D341Med (cell line): ENCODE measurements at regions not wholly inside any gene's neighbourhood (a gene's known extent, or its start where the extent isn't known, plus 50 kb on each side); places are given as distances from the start of the nearest gene placed in this dataset.
A peak's percentile ranks its signal among the peaks of the same experiment; 100 is the strongest.
"Not testable (repeated sequence)": the region's sequence is repeated elsewhere in the genome, so short reads cannot be mapped to it uniquely, and the experiment has no call there.

Experiments
- DNase-seq: peaks from one replicate; pipeline ENCODE4 v3.0.0; 2012; ENCODE audit warnings: low spot score

- DNase-seq = peak; percentile 62
Measured at GRCh38 chrX:155819966-155820491, 61.1 kb upstream of the VAMP7 start.

- DNase-seq = no peak
Measured at GRCh38 chrX:155819525-155819924, 61.6 kb upstream of the VAMP7 start.

- DNase-seq = not testable (repeated sequence)
Measured at GRCh38 chrX:155814391-155814790, 66.8 kb upstream of the VAMP7 start.

GRCh38 chrX:155779831-155780230, 101.3 kb upstream of the VAMP7 start:
- DNase-seq = no peak

GRCh38 chrX:155778844-155779553, 102.1 kb upstream of the VAMP7 start:
- DNase-seq = no peak

- DNase-seq = no peak
Measured at GRCh38 chrX:155774387-155774786, 106.8 kb upstream of the VAMP7 start.

GRCh38 chrX:155767876-155768769, 113.0 kb upstream of the VAMP7 start:
- peak; percentile 18 for DNase-seq

- peak; percentile 65 for DNase-seq
Measured at GRCh38 chrX:155767051-155767875, 113.9 kb upstream of the VAMP7 start.

DNA sequence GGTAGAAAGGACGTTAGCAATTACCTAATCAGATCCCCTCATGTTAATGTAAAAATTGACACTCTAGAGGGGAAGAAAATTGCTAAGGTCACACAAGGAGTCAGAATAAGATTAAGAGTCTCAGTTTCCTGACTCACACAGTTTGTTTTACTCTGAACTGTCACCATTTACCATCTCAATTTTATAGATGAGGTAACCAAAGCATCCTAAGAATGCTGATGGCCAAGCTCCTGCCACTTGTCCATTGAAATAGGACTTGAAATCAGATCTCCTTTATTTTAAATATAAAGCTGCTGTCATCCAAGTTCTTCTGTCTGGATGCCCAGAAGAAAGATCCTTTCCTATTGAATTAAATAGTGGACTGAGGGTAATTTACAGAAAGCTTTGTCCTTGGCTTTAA, 114.8 kb upstream of the VAMP7 start:
- DNase-seq = no peak

GRCh38 chrX:155761185-155761584, 120.0 kb upstream of the VAMP7 start:
- DNase-seq = no peak

DNA sequence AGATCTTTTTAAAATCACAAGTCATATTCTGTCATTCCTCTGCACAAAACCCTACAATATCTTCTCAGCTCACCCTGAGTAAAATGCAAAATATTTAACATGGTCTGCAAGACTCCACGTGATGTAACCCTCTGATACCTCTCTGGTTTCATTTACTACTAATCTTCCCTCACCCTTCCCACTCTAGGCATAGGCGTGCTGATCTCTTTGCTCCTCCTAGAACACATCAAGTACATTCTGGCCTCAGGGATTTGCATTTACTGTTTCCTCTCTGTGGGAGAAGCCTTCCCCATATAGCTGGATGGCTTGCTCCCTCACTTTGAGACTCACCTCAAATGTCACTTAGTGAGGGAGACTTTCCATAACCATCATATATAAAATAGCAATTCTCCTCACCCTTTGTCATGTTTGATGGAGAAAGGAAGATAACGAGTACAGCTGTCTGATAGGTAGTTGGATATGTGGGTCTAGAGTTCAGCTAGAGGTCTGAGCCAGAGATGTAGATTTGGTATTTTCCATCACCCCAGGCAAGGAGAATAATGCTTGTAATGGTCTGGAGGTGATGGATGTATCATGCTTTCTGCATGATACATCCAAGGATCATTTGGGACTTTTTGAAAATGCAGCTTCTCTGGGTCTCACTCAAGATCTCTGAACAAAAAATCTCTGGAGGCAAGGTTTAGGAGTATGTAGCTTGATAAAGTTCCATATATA, 123.9 kb upstream of the VAMP7 start:
- DNase-seq = no peak

DNA sequence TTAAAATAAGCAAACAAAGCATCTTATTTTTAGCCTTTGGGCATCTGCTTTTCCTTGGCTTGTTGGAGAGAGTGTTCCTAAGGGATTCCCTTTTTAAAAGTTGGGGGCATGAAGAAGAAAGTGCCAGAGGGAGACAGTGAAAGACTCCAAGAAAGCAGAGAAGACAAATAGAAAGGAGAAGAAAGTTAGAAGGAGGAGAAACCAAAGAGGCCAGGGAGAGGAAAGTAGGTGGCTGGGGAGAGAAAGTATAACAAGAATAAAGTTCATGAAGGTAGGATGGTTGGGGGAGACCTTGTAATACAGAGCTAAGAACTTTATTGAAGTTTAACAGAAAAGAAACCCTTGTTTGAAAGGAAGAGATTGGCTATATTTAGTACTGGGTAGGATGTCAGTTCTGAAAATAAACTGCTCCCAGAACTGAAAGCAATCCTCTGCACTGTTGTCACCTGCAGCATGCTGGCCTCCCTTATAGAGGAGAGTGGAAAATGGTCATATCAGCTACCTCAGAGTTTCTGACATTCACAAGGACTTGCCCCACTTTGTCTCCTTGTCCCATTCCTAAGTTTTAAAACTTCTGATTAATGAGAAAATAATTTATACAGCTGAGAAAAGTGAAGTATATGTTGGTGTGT, 125.3 kb upstream of the VAMP7 start:
- no peak for DNase-seq

- DNase-seq = no peak
Measured at GRCh38 chrX:155751131-155751530, 130.0 kb upstream of the VAMP7 start.

- DNase-seq = no peak
Measured at GRCh38 chrX:155747520-155747919, 133.6 kb upstream of the VAMP7 start.

DNA sequence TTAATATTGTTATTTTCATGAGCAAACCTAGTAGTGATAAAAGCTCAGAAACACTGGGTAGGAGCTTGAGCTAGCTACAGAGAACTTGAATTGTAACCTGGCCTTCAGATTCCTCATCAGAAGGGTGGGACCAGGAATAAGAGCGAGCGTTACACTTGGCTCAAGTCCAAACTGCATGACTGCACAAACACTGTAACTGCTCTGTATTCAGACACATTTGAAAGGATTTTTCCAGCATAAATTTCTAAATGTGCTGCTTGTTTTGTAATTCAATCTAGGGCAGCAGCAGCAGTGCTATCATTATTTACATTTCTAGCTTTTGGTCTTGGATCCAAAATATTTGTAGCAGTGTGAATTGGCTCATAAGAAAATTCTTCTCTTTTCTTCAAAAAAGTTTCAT, 133.0 kb upstream of the TMLHE start:
- DNase-seq = no peak

DNA sequence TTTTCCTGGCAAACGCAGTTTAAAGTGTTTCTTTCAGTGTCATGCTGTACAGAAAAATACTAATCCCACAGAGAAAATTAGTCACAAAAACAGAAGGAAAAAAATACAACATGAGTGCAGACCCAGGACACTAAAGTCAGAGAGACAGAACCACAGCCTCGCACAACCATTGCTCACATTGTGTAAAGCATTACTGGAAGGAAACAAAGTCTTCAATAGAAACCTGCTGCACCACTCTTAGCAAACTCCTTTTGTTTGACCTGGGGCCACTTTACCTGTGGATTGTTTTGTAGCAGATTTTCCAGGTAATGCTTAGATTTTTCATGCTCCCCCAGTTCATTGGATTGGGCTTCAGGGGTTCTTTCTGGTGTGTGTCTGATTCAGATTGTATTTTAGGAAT, 131.8 kb upstream of the TMLHE start:
- DNase-seq = no peak

GRCh38 chrX:155728335-155728734, 115.6 kb upstream of the TMLHE start:
- not testable (repeated sequence) for DNase-seq

DNA sequence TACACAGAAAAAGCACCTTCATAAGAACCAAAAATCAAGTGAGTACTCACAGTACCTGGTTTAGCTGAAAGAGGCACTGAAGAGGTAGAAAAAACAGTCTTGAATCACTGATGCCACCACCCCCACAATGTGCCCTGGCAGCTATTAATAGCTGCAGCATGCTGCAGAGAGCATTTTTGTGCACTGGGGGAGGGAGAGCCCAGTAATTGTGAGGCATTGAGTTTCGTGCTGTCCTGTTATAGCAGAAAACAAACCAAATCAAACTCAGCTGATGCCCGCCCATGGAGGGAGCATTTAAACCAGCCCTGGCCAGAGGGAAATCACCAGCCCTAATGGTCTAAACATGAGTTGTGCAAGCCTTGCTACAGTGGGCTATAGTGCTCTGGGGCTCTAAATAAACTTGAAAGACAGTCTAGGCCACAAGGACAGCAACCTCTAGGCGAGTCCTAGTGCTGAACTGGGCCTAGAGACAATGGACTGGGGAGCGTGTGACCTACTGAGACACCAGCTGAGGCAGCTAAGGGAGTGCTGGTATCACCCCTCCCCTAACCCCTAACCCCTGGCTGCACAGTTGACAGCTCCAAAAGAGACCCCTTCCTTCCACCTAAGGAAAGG, 106.3 kb upstream of the TMLHE start:
- DNase-seq = no peak

- no peak for DNase-seq
Measured at GRCh38 chrX:155715141-155715540, 102.4 kb upstream of the TMLHE start.

DNA sequence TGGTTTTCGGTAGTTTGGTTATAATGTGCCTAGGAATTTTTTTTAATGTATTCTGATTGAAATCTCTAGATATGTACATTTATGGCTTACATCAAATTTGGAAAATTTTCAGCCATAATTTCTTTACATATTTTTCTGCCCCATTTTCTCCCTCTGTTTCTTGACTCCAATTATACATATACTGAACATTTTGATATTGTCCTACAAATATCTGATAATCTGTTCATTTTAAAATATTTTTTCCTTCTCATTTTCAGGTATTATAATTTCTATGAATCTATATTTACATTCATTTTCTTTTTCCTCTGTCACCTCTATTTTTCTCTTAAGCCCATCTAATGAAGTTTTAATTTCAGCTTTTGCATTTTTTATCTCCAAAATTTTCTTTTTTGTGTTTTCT, 82.7 kb upstream of the TMLHE start:
- DNase-seq = no peak

- no peak for DNase-seq
Measured at GRCh38 chrX:155694649-155695048, 81.9 kb upstream of the TMLHE start.
